Cardiac septum (tissue), 1 donor: ENCODE measurements at regions not wholly inside any gene's neighbourhood (a gene's known extent, or its start where the extent isn't known, plus 50 kb on each side); places are given as distances from the start of the nearest gene placed in this dataset. TPM values are rescaled to one million over a fixed set of nuclear protein-coding genes. Genes with fewer than 3 reads are reported as not detected.

Source experiments
- microRNA-seq: library from miRNA; unstranded; fragments of <30 nt; microRNA quantifications from one replicate; pipeline ENCODE4 v1.2.0, GENCODE V29; 2020
- donor health status: DM: no; HTN: no; CAD: no.

Small RNAs in the stretch of these regions (microRNA-seq; reads per million reads assigned to microRNA genes)
- gene MIR4507, result not detected
- not detected for gene MIR4537
- not detected for gene MIR4538
- gene MIR4539, result not detected
- gene MIR5195, result not detected
- not detected for gene MIR8071-1
- not detected for gene MIR8071-2
